Kidney (tissue), 13 donors: ENCODE measurements at regions not wholly inside any gene's neighbourhood (a gene's known extent, or its start where the extent isn't known, plus 50 kb on each side); places are given as distances from the start of the nearest gene placed in this dataset.

Experiments
- DNase-seq, 5 donors: peaks; one replicate each; pipeline ENCODE4 v3.0.0-alpha.2; 2013 to 2020
- FAIRE-seq: peaks from 2 replicates; lab custom pipeline; 2012; peaks lifted over from hg19 to GRCh38; lab: Jason Lieb, UNC
- H3K27ac ChIP-seq, 2 donors: one replicate each; pipeline ENCODE4 v1.7.0; 2013; ENCODE audit warnings: low read depth in 2 of 2, low read length in 2 of 2, inconsistent platforms in 1 of 2
- H3K27me3 ChIP-seq: one replicate; pipeline ENCODE4 v1.7.1; 2013; ENCODE audit warnings: low read length, inconsistent platforms; ENCODE audit not compliant: control insufficient read depth, insufficient read depth
- H3K36me3 ChIP-seq, 3 donors: one replicate each; pipeline versions ENCODE4 v1.7.0 to v1.7.1; 2013; ENCODE audit warnings: low read length in 3 of 3, control low read depth in 1 of 3, inconsistent platforms in 1 of 3; ENCODE audit not compliant: insufficient read depth in 3 of 3, control insufficient read depth in 2 of 3
- H3K4me1 ChIP-seq, 3 donors: one replicate each; pipeline versions ENCODE4 v1.7.0 to v1.7.1; 2013; ENCODE audit warnings: low read length in 3 of 3, inconsistent platforms in 1 of 3, low read depth in 1 of 3; ENCODE audit not compliant: control insufficient read depth in 2 of 3, insufficient read depth in 2 of 3
- H3K4me3 ChIP-seq, 3 donors: one replicate each; pipeline versions ENCODE4 v1.7.0 to v1.8.1; 2013; ENCODE audit warnings: low read length in 3 of 3, control low read depth in 1 of 3, inconsistent platforms in 1 of 3
- H3K9ac ChIP-seq, 3 donors: one replicate each; pipeline versions ENCODE4 v1.7.0 to v1.7.1; 2013; ENCODE audit warnings: low read length in 3 of 3, control low read depth in 1 of 3, inconsistent platforms in 1 of 3
- H3K9me3 ChIP-seq, 3 donors: one replicate each; pipeline versions ENCODE4 v1.7.0 to v1.7.1; 2013; ENCODE audit warnings: low read length in 3 of 3, control low read depth in 1 of 3, inconsistent platforms in 1 of 3; ENCODE audit not compliant: control insufficient read depth in 2 of 3, insufficient read depth in 1 of 3
- intact Hi-C: fragments of 100-400 bp; cut with DNase I; formaldehyde crosslinking; loops from one replicate; pipeline ENCODE4 v1.11.1; 2022
- TF ChIP-seq, protein P1 (sequence below): IDR thresholded peaks from 3 replicates; pipeline ENCODE4 v1.5.1; 2012; ENCODE audit warnings: mild to moderate bottlenecking, moderate library complexity, borderline replicate concordance; ENCODE audit not compliant: insufficient read depth; ENCODE audit errors: extremely low read depth
- donor health status: control.
- donor health status: control.
- donor health status: control.
- donor health status: control.
- donor health status: control.
- donor health status: DM: yes; HTN: yes; CAD: no.
- donor health status: Normal renal cell carcinoma (clear cell type).

DNA sequence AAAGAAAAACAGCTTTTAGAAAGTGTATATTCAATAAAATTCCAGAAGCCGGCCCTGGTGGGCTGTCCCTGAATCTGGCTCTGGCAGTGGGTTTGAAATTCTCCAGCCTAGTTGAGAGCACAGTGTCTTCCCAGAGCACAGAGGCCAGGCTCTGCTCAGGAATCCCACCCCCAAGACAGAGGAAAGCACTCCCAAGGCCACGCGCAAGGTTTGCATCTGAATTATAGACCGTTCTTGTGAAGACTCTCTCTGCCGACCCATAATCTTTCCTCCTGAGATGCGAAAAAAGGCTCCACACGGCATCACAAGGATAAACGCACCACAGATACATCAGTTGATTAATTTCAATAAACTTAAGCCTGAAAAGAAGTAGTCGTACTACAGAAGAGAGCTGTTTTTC, 342.2 kb downstream of the CMPK2 start:
- H3K27me3 ChIP-seq: no peaks in the 10 kb centered on the region
- no peaks in the 10 kb centered on the region for H3K9me3 ChIP-seq
- intact Hi-C loops: no loop called here
- no peak overlapping the region for H3K27ac ChIP-seq
- H3K4me3 ChIP-seq: no peak overlapping the region
- FAIRE-seq: no peak
- DNase-seq: no peak
- TF ChIP-seq, protein P1, sequence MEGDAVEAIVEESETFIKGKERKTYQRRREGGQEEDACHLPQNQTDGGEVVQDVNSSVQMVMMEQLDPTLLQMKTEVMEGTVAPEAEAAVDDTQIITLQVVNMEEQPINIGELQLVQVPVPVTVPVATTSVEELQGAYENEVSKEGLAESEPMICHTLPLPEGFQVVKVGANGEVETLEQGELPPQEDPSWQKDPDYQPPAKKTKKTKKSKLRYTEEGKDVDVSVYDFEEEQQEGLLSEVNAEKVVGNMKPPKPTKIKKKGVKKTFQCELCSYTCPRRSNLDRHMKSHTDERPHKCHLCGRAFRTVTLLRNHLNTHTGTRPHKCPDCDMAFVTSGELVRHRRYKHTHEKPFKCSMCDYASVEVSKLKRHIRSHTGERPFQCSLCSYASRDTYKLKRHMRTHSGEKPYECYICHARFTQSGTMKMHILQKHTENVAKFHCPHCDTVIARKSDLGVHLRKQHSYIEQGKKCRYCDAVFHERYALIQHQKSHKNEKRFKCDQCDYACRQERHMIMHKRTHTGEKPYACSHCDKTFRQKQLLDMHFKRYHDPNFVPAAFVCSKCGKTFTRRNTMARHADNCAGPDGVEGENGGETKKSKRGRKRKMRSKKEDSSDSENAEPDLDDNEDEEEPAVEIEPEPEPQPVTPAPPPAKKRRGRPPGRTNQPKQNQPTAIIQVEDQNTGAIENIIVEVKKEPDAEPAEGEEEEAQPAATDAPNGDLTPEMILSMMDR: no peak
- H3K9ac ChIP-seq: no peak overlapping the region
- H3K4me1 ChIP-seq: peaks cover 0 to 4% (median 0%) of the 10 kb centered on the region in 3 donors
- H3K36me3 ChIP-seq: no peaks in the 10 kb centered on the region

DNA sequence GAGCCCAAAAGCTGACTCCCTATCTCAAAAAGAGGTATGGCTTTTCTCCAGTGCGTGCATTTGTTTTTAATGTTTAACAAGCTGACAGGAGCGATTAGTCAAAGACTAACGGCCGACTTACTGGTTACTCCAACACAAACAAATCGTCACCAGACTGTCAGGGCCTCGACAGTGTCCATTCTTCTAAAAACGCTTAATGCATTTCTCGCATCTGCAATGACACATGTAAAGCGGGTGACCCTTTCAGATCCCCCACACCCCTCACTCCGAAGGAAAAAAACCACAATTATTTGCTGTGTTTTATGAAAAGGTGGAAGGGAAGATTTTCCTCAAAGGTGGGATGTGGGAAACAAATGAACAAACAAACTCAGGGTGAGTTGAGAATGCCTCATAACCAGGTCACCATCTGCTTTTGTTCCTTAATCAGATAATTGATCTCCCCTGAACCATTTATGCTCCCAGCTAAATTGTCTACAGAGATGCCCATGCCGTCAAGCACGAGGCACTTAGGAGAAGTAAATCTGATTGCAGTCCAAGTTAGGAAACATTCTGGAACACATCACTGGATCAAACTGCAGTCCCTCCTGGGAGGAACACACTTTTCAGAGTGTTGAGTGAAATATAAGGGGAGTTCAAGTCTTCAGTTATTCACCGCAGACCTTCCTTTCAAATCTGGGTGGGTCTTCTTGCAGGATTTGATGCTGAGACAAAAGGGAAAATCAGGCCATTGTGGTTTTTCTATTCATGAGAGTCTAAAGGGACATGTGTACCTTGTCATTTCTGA, 340.8 kb downstream of the CMPK2 start:
- H3K9me3 ChIP-seq: no peaks in the 10 kb centered on the region
- no peak overlapping the region for H3K4me3 ChIP-seq
- no peak overlapping the region for H3K9ac ChIP-seq
- TF ChIP-seq, protein P1: no peak
- H3K4me1 ChIP-seq: peaks cover 0 to 4% (median 0%) of the 10 kb centered on the region in 3 donors
- no peaks in the 10 kb centered on the region for H3K36me3 ChIP-seq
- FAIRE-seq (no peak), DNase-seq (peak in 3 of 5 donors; percentile 46 to 84 (median 67))
- no peaks in the 10 kb centered on the region for H3K27me3 ChIP-seq
- no peak overlapping the region for H3K27ac ChIP-seq
- intact Hi-C loops: no loop called here

DNA sequence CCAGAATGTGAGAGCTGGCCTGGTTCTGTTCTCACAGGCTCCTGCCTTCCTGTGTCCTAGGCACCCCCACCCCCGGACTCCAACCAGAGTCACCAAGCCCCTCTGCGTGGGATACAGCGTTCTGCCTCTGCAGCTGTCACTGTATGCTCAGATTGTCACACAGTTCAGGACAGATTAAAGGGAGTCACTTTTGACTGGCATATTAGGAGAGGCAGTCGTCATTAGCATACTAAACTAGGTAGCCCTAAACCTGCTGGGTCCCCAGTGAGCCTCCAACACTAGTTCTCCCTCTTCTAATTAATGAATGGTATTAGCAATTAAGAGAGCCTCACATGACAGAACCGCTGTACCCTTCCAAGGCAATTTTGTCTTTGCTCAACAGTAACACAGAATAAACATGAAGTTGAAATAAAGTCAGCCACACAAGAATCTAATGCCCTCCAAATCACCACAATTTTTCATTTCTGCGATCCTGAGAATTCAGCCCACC, 340.2 kb downstream of the CMPK2 start:
- Histone ChIP-seq H3K4me1 (peaks cover 0 to 4% (median 0%) of the 10 kb centered on the region in 3 donors), H3K27ac (no peak overlapping the region), H3K36me3 (no peaks in the 10 kb centered on the region), H3K9ac (no peak overlapping the region), H3K27me3 (no peaks in the 10 kb centered on the region), H3K4me3 (no peak overlapping the region), H3K9me3 (no peaks in the 10 kb centered on the region)
- FAIRE-seq: no peak
- intact Hi-C loops: no loop called here
- TF ChIP-seq, protein P1: no peak
- DNase-seq: peak in 1 of 5 donors; percentile 35
